Ovary (tissue), 3 donors: ENCODE measurements at regions not wholly inside any gene's neighbourhood (a gene's known extent, or its start where the extent isn't known, plus 50 kb on each side); places are given as distances from the start of the nearest gene placed in this dataset.

Experiments
- CTCF ChIP-seq, 3 donors: fragments of 450-650 bp in 2 of 3; fragments of 200-600 bp in 1 of 3; IDR thresholded peaks; one replicate each; pipeline versions ENCODE4 v1.5.1 to v1.8.0; 2016 to 2022; ENCODE audit warnings: antibody characterized with exemption in 3 of 3, mild to moderate bottlenecking in 1 of 3
- EP300 ChIP-seq: sonication (generic); formaldehyde crosslinking; IDR thresholded peaks from one replicate; pipeline ENCODE4 v1.6.1; 2017; ENCODE audit warnings: antibody characterized with exemption
- POLR2A ChIP-seq: fragments of 450-650 bp; IDR thresholded peaks from one replicate; pipeline ENCODE4 v1.6.1; 2017; ENCODE audit warnings: antibody characterized with exemption, mild to moderate bottlenecking, moderate library complexity
- donor health status: DM: no; HTN: no; CAD: no.

- TF ChIP-seq CTCF (IDR thresholded peaks at IDR 0.05) (no peak), POLR2A (no peak), EP300 (no peak)
These were observed 94.7 kb upstream of the GADD45A start for GRCh38 chr1:67590329-67590728.
